Astrocyte (in vitro differentiated cells and primary cell): ENCODE measurements at regions not wholly inside any gene's neighbourhood (a gene's known extent, or its start where the extent isn't known, plus 50 kb on each side); places are given as distances from the start of the nearest gene placed in this dataset.

Source experiments
- DNase-seq: peaks from one replicate; pipeline ENCODE4 v3.0.0-alpha.2; 2010; ENCODE audit warnings: low read depth
- FAIRE-seq: peaks from 2 replicates; lab custom pipeline; 2011; peaks lifted over from hg19 to GRCh38; lab: Jason Lieb, UNC
- H2AFZ ChIP-seq: 2 replicates; pipeline ENCODE4 v1.6.0; 2012; ENCODE audit warnings: low read depth, low read length, inconsistent platforms
- H3K27ac ChIP-seq: 2 replicates; pipeline ENCODE4 v1.5.1; 2011; ENCODE audit warnings: low read depth, low read length, inconsistent platforms
- H3K27me3 ChIP-seq: 2 replicates; pipeline ENCODE4 v1.6.0; 2011; ENCODE audit warnings: low read length, inconsistent platforms; ENCODE audit not compliant: insufficient read depth
- H3K36me3 ChIP-seq: 2 replicates; pipeline ENCODE4 v1.5.1; 2011; ENCODE audit warnings: low read length, inconsistent platforms; ENCODE audit not compliant: insufficient read depth
- H3K4me1 ChIP-seq: 2 replicates; pipeline ENCODE4 v1.5.1; 2011; ENCODE audit warnings: low read length, inconsistent platforms; ENCODE audit not compliant: insufficient read depth
- H3K4me2 ChIP-seq: 2 replicates; pipeline ENCODE4 v1.6.0; 2012; ENCODE audit warnings: low read length, inconsistent platforms
- H3K4me3 ChIP-seq: 2 replicates; pipeline ENCODE4 v1.5.1; 2011; ENCODE audit warnings: low read depth, mild to moderate bottlenecking, low read length, inconsistent platforms; ENCODE audit not compliant: insufficient read depth
- H3K79me2 ChIP-seq: 2 replicates; pipeline ENCODE4 v1.6.0; 2012; ENCODE audit warnings: mild to moderate bottlenecking, low read length, inconsistent platforms; ENCODE audit not compliant: insufficient read depth
- H3K9ac ChIP-seq: 2 replicates; pipeline ENCODE4 v1.6.0; 2012; ENCODE audit warnings: mild to moderate bottlenecking, low read length, inconsistent platforms
- H3K9me3 ChIP-seq: 2 replicates; pipeline ENCODE4 v1.5.1; 2012; ENCODE audit warnings: low read depth, mild to moderate bottlenecking, low read length, inconsistent platforms; ENCODE audit not compliant: insufficient read depth
- H4K20me1 ChIP-seq: 2 replicates; pipeline ENCODE4 v1.6.0; 2012; ENCODE audit warnings: low read length, inconsistent platforms; ENCODE audit not compliant: insufficient read depth
- H3K27ac Mint-ChIP-seq: one replicate; pipeline ENCODE4 v1.8.0; 2021; ENCODE audit warnings: mild to moderate bottlenecking, mixed read lengths; ENCODE audit not compliant: unreplicated experiment
- H3K27me3 Mint-ChIP-seq: one replicate; pipeline ENCODE4 v1.8.0; 2021; ENCODE audit warnings: low read depth, mixed read lengths; ENCODE audit not compliant: unreplicated experiment
- H3K36me3 Mint-ChIP-seq: one replicate; pipeline ENCODE4 v1.8.0; 2021; ENCODE audit warnings: low read depth, mixed read lengths; ENCODE audit not compliant: unreplicated experiment
- H3K4me1 Mint-ChIP-seq: one replicate; pipeline ENCODE4 v1.8.0; 2021; ENCODE audit warnings: low read depth, mixed read lengths; ENCODE audit not compliant: unreplicated experiment
- H3K4me3 Mint-ChIP-seq: one replicate; pipeline ENCODE4 v1.8.0; 2021; ENCODE audit warnings: mild to moderate bottlenecking, moderate library complexity, mixed read lengths; ENCODE audit not compliant: unreplicated experiment
- H3K9me3 Mint-ChIP-seq: one replicate; pipeline ENCODE4 v1.8.0; 2021; ENCODE audit warnings: mild to moderate bottlenecking, mixed read lengths; ENCODE audit not compliant: unreplicated experiment
- EZH2 ChIP-seq: IDR thresholded peaks from 2 replicates; pipeline ENCODE4 v1.6.1; 2012; ENCODE audit warnings: mild to moderate bottlenecking, low read length, inconsistent platforms; ENCODE audit not compliant: insufficient read depth
- TF ChIP-seq, protein P1 (sequence below): IDR thresholded peaks from 2 replicates; pipeline ENCODE4 v1.5.1; 2011; ENCODE audit warnings: low read depth, mild to moderate bottlenecking, inconsistent platforms, low read length, moderate library complexity; ENCODE audit not compliant: insufficient read depth

DNA sequence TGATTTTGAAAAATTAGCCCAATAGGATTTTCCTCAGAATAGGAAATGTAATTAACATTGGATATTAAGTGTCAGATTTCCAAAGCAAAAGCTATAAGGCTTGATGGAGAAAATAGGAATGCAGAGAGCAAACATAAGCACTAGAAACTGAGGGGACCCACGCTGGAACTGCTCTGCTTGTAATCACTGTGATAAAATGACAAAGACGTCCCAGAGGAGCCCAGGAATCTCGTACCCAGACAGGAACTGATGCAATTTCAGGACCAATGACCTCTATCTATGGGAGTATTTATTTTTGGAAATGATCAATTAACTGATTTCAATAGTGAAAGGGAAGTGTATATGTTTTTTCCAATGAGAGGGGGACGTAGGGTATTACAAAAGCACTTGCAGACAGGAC lies 714.5 kb upstream of the WWC1 start:
- Histone ChIP-seq H4K20me1 (no peaks in the 10 kb centered on the region), H3K36me3 (no peaks in the 10 kb centered on the region), H3K4me1 (peaks cover 4% of the 10 kb centered on the region), H3K4me3 (peak overlapping the region; percentile 44), H3K4me2 (peak overlapping the region; percentile 98), H3K27ac (peak overlapping the region; percentile 60), H3K9ac (peak overlapping the region; percentile 82), H3K27me3 (peaks cover 5% of the 10 kb centered on the region), H3K79me2 (peaks cover 40% of the 10 kb centered on the region), H3K9me3 (no peaks in the 10 kb centered on the region), H2AFZ (no peak overlapping the region)
- H3K9me3 Mint-ChIP-seq = no peaks in the 10 kb centered on the region
- peak overlapping the region; percentile 92 for H3K4me3 Mint-ChIP-seq
- FAIRE-seq (no peak), DNase-seq (no peak)
- peaks cover 4% of the 10 kb centered on the region for H3K36me3 Mint-ChIP-seq
- H3K27me3 Mint-ChIP-seq = no peaks in the 10 kb centered on the region
- peak overlapping the region; percentile 88 for H3K27ac Mint-ChIP-seq
- H3K4me1 Mint-ChIP-seq = peaks cover 32% of the 10 kb centered on the region
- TF ChIP-seq, protein P1, sequence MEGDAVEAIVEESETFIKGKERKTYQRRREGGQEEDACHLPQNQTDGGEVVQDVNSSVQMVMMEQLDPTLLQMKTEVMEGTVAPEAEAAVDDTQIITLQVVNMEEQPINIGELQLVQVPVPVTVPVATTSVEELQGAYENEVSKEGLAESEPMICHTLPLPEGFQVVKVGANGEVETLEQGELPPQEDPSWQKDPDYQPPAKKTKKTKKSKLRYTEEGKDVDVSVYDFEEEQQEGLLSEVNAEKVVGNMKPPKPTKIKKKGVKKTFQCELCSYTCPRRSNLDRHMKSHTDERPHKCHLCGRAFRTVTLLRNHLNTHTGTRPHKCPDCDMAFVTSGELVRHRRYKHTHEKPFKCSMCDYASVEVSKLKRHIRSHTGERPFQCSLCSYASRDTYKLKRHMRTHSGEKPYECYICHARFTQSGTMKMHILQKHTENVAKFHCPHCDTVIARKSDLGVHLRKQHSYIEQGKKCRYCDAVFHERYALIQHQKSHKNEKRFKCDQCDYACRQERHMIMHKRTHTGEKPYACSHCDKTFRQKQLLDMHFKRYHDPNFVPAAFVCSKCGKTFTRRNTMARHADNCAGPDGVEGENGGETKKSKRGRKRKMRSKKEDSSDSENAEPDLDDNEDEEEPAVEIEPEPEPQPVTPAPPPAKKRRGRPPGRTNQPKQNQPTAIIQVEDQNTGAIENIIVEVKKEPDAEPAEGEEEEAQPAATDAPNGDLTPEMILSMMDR = no peak
- TF ChIP-seq EZH2 = no peak

DNA sequence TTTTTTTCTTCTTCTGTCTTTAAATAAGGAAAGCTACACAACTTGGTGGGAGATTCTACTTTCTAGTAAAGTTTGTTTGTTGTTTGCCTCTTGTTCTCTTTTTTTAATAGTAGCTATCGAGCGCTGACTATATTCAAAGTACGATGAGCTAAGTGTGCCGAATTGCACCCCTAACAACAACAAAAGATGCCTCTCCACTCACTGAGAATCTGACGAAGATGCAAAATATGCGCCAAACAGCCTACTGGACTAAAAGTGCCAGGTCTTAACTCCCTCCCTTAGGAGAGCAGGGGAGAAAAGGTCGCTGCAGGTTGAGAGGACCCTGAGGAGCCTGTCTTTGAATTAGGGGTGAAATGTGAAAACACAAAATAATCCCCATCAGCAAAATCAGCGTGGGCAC lies 713.8 kb upstream of the WWC1 start:
- no peaks in the 10 kb centered on the region for H3K9me3 Mint-ChIP-seq
- Histone ChIP-seq H3K4me2 (peak overlapping the region; percentile 98), H3K9ac (peak overlapping the region; percentile 82), H3K79me2 (peaks cover 40% of the 10 kb centered on the region), H3K9me3 (no peaks in the 10 kb centered on the region), H3K4me1 (peaks cover 4% of the 10 kb centered on the region), H3K27me3 (peaks cover 5% of the 10 kb centered on the region), H4K20me1 (no peaks in the 10 kb centered on the region), H2AFZ (no peak overlapping the region), H3K4me3 (peak overlapping the region; percentile 44), H3K27ac (no peak overlapping the region), H3K36me3 (no peaks in the 10 kb centered on the region)
- peaks cover 4% of the 10 kb centered on the region for H3K36me3 Mint-ChIP-seq
- peak overlapping the region; percentile 92 for H3K4me3 Mint-ChIP-seq
- peak; percentile 54 for DNase-seq
- H3K4me1 Mint-ChIP-seq = peaks cover 32% of the 10 kb centered on the region
- peak overlapping the region; percentile 88 for H3K27ac Mint-ChIP-seq
- TF ChIP-seq, protein P1 = no peak
- TF ChIP-seq EZH2 = no peak
- FAIRE-seq = no peak
- H3K27me3 Mint-ChIP-seq = no peaks in the 10 kb centered on the region

DNA sequence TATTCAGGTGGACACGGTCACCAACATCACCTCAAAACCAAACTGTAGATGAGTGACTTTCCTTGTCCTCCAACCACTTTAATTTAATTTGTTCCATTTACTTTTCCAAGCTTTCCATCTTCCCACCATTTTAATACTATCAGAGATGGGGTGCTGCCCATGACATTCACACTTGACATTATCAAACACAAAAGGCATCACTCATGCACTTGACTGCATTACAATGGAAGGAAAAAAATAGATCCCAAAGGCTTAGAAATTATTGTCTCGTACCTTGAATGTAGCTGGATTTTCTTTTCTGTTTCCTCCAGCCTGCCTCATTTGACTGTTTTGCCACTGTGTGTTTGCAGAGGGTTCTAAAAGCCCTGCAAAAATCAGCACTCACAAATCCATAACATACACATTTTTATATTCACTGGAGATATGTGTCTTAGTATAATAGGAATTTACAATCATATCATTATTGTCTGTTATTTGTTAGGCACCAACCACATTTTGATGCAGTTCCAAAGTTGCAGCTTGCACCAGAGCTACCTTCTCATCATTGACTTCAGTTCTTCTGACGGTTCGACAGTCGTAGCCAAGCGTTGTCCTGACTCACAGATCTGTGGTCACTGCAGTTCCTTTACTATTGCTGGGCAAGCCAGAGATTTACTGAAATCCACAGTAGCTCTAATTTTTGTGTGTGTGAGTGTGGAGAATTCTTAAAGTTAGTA lies 712.3 kb upstream of the WWC1 start:
- Histone ChIP-seq H3K4me2 (peak overlapping the region; percentile 22), H3K4me3 (no peak overlapping the region), H3K4me1 (no peaks in the 10 kb centered on the region), H3K9ac (no peak overlapping the region), H3K27ac (peak overlapping the region; percentile 18), H3K79me2 (peaks cover 40% of the 10 kb centered on the region), H2AFZ (no peak overlapping the region), H4K20me1 (no peaks in the 10 kb centered on the region), H3K27me3 (peaks cover 5% of the 10 kb centered on the region), H3K9me3 (no peaks in the 10 kb centered on the region), H3K36me3 (no peaks in the 10 kb centered on the region)
- H3K9me3 Mint-ChIP-seq = no peaks in the 10 kb centered on the region
- no peaks in the 10 kb centered on the region for H3K27me3 Mint-ChIP-seq
- no peak overlapping the region for H3K27ac Mint-ChIP-seq
- H3K4me1 Mint-ChIP-seq = peaks cover 35% of the 10 kb centered on the region
- H3K4me3 Mint-ChIP-seq = no peak overlapping the region
- peaks cover 4% of the 10 kb centered on the region for H3K36me3 Mint-ChIP-seq
- no peak for TF ChIP-seq EZH2
- DNase-seq (peak; percentile 91), FAIRE-seq (peak; percentile 23)
